OCI-LY1 (cell line): ENCODE measurements at regions not wholly inside any gene's neighbourhood (a gene's known extent, or its start where the extent isn't known, plus 50 kb on each side); places are given as distances from the start of the nearest gene placed in this dataset.
"Not testable (repeated sequence)": the region's sequence is repeated elsewhere in the genome, so short reads cannot be mapped to it uniquely, and the experiment has no call there.

ENCODE experiments used
- H2AFZ ChIP-seq: fragments of 200-600 bp; sonication (generic), shearing (Covaris generic); 2 replicates; pipeline ENCODE4 v1.6.0; 2014; ENCODE audit warnings: antibody characterized with exemption, mild to moderate bottlenecking, low read length
- H3F3A ChIP-seq: fragments of 200-600 bp; sonication (generic), shearing (Covaris generic); 2 replicates; pipeline ENCODE4 v1.6.0; 2014; ENCODE audit warnings: mild to moderate bottlenecking, antibody characterized with exemption, low read length, moderate library complexity; ENCODE audit not compliant: insufficient read depth
- H3K27ac ChIP-seq: fragments of 200-600 bp; sonication (generic); 2 replicates; pipeline ENCODE4 v1.5.1; 2014; ENCODE audit warnings: low read length, mixed run types, mild to moderate bottlenecking, low read depth; ENCODE audit not compliant: poor library complexity, severe bottlenecking
- H3K27me3 ChIP-seq: fragments of 200-600 bp; sonication (generic); 2 replicates; pipeline ENCODE4 v1.6.0; 2014; ENCODE audit warnings: antibody characterized with exemption, mild to moderate bottlenecking, low read length, moderate library complexity; ENCODE audit not compliant: insufficient read depth
- H3K36me3 ChIP-seq: fragments of 200-600 bp; sonication (generic); 2 replicates; pipeline ENCODE4 v1.6.1; 2014; ENCODE audit warnings: mild to moderate bottlenecking, antibody characterized with exemption, low read length, moderate library complexity, mixed read lengths; ENCODE audit not compliant: insufficient read depth
- H3K4me1 ChIP-seq: fragments of 200-600 bp; sonication (generic); 2 replicates; pipeline ENCODE4 v1.5.1; 2014; ENCODE audit warnings: mild to moderate bottlenecking, low read length, moderate library complexity; ENCODE audit not compliant: insufficient read depth, severe bottlenecking
- H3K4me2 ChIP-seq: fragments of 200-600 bp; sonication (generic), shearing (Covaris generic); 2 replicates; pipeline ENCODE4 v1.6.1; 2014; ENCODE audit warnings: low read length
- H3K4me3 ChIP-seq: fragments of 200-600 bp; sonication (generic); 2 replicates; pipeline ENCODE4 v1.5.1; 2014; ENCODE audit warnings: low read length, low read depth, mild to moderate bottlenecking, mixed read lengths; ENCODE audit not compliant: poor library complexity, severe bottlenecking
- H3K79me2 ChIP-seq: fragments of 200-600 bp; shearing (Covaris generic); 2 replicates; pipeline ENCODE4 v1.6.1; 2016; ENCODE audit warnings: mixed run types, low read length, mixed read lengths; ENCODE audit not compliant: insufficient read depth
- H3K9ac ChIP-seq: fragments of 200-600 bp; sonication (generic), shearing (Covaris generic); 2 replicates; pipeline ENCODE4 v1.6.1; 2014; ENCODE audit warnings: mild to moderate bottlenecking, low read length, mixed read lengths
- H3K9me2 ChIP-seq: fragments of 200-600 bp; sonication (generic), shearing (Covaris generic); 2 replicates; pipeline ENCODE4 v1.6.1; 2014; ENCODE audit warnings: low read depth, mild to moderate bottlenecking, low read length, mixed read lengths
- H3K9me3 ChIP-seq: fragments of 200-600 bp; shearing (Covaris generic); 2 replicates; pipeline ENCODE4 v1.6.1; 2014; ENCODE audit warnings: low read length, mixed read lengths
- H4K20me1 ChIP-seq: fragments of 200-600 bp; sonication (generic), shearing (Covaris generic); 2 replicates; pipeline ENCODE4 v1.6.0; 2016; ENCODE audit warnings: mild to moderate bottlenecking, low read length; ENCODE audit not compliant: insufficient read depth
- EZH2 ChIP-seq: fragments of 200-600 bp; sonication (generic), shearing (Covaris generic); IDR thresholded peaks from 2 replicates; pipeline ENCODE4 v1.8.0; 2017; ENCODE audit warnings: borderline replicate concordance, mixed run types, mild to moderate bottlenecking, antibody characterized with exemption, low read length, moderate library complexity, mixed read lengths
- TF ChIP-seq, protein P1 (sequence below): fragments of 200-600 bp; sonication (generic), shearing (Covaris generic); IDR thresholded peaks from 2 replicates; pipeline ENCODE4 v1.5.1; 2017; ENCODE audit warnings: mild to moderate bottlenecking, antibody characterized with exemption, low read length, moderate library complexity, mixed read lengths

DNA sequence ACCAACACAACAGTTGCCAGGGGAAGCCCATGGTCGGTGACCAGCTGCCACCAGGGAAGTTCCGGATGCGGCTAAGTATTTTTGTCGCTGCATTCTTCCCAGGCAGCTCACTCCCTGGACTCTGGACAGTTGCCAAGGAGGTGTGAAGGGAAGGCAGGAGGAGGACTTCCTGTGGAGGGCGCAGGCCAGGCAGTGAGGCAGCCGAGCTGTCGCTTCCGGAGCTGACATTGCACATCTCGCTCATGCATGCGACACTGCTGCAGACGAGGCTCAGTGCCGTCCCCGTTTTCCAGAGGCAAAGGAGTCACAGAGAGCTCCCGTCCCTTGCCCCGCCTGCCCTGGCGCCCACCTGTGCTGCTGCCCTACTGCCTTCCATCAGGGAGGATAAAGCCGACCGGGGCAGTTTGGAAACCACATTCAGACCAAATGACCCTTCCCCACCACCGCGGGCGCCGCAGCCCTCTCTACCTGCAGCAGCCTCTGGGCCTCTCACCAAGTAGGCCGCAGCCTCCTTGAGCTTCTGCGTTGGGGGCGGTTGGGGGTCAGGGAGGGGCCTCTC lies 81.4 kb downstream of the NENF start:
- no peak for TF ChIP-seq EZH2
- Histone ChIP-seq H3K27ac (no peak overlapping the region), H3K79me2 (no peaks in the 10 kb centered on the region), H3K9me3 (no peaks in the 10 kb centered on the region), H3K27me3 (no peaks in the 10 kb centered on the region), H4K20me1 (no peaks in the 10 kb centered on the region), H3F3A (no peaks in the 10 kb centered on the region), H3K9ac (no peak overlapping the region), H2AFZ (no peak overlapping the region), H3K4me2 (no peak overlapping the region), H3K36me3 (no peaks in the 10 kb centered on the region), H3K4me1 (no peaks in the 10 kb centered on the region), H3K9me2 (no peaks in the 10 kb centered on the region), H3K4me3 (no peak overlapping the region)

DNA sequence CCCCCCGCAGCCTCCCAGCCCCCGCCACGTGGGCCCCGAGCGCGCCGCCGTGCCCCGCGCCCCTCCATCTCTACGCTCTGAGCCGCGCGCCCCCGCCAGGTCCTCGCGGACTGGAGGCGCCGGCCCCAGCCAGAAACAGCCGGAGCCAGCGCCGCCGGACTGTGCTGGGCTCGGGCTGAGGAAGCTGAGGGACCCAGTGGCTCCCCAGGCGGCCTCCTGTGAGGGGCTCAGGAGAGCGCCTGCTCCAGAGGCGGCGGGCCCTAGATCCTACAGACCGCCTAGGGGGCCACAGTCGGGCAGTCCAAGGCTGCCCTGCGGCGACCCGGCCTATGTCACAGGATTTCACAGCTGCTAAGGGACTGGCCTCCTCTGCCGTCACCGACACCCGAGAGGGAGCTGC lies 82.1 kb downstream of the NENF start:
- no peaks in the 10 kb centered on the region for H3K9me2 ChIP-seq
- no peak overlapping the region for H3K9ac ChIP-seq
- H3F3A ChIP-seq, result no peaks in the 10 kb centered on the region
- no peak overlapping the region for H3K4me2 ChIP-seq
- no peaks in the 10 kb centered on the region for H3K79me2 ChIP-seq
- no peaks in the 10 kb centered on the region for H3K27me3 ChIP-seq
- no peaks in the 10 kb centered on the region for H3K4me1 ChIP-seq
- no peak overlapping the region for H3K27ac ChIP-seq
- no peak overlapping the region for H2AFZ ChIP-seq
- H3K4me3 ChIP-seq, result no peak overlapping the region
- H3K9me3 ChIP-seq, result no peaks in the 10 kb centered on the region
- H3K36me3 ChIP-seq, result no peaks in the 10 kb centered on the region
- H4K20me1 ChIP-seq, result no peaks in the 10 kb centered on the region
- TF ChIP-seq, protein P1, sequence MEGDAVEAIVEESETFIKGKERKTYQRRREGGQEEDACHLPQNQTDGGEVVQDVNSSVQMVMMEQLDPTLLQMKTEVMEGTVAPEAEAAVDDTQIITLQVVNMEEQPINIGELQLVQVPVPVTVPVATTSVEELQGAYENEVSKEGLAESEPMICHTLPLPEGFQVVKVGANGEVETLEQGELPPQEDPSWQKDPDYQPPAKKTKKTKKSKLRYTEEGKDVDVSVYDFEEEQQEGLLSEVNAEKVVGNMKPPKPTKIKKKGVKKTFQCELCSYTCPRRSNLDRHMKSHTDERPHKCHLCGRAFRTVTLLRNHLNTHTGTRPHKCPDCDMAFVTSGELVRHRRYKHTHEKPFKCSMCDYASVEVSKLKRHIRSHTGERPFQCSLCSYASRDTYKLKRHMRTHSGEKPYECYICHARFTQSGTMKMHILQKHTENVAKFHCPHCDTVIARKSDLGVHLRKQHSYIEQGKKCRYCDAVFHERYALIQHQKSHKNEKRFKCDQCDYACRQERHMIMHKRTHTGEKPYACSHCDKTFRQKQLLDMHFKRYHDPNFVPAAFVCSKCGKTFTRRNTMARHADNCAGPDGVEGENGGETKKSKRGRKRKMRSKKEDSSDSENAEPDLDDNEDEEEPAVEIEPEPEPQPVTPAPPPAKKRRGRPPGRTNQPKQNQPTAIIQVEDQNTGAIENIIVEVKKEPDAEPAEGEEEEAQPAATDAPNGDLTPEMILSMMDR, result no peak
- no peak for TF ChIP-seq EZH2

GRCh38 chr1:212515329-212515760 lies 82.6 kb downstream of the NENF start:
- Histone ChIP-seq H3K9ac (no peak overlapping the region), H3K79me2 (no peaks in the 10 kb centered on the region), H4K20me1 (no peaks in the 10 kb centered on the region), H3K9me2 (no peaks in the 10 kb centered on the region), H2AFZ (no peak overlapping the region), H3K36me3 (no peaks in the 10 kb centered on the region), H3K4me2 (no peak overlapping the region), H3K4me1 (no peaks in the 10 kb centered on the region), H3K9me3 (no peaks in the 10 kb centered on the region), H3K27me3 (no peaks in the 10 kb centered on the region), H3K4me3 (no peak overlapping the region), H3F3A (no peaks in the 10 kb centered on the region), H3K27ac (no peak overlapping the region)
- TF ChIP-seq, protein P1, result no peak
- no peak for TF ChIP-seq EZH2

GRCh38 chr1:212516012-212516411 lies 83.3 kb downstream of the NENF start:
- not testable (repeated sequence) for H3K79me2 ChIP-seq, H3F3A ChIP-seq, H3K36me3 ChIP-seq, H3K27me3 ChIP-seq, H3K9ac ChIP-seq, H3K9me3 ChIP-seq, H3K9me2 ChIP-seq, H3K4me2 ChIP-seq, H3K4me1 ChIP-seq, H2AFZ ChIP-seq, H3K4me3 ChIP-seq, H4K20me1 ChIP-seq, H3K27ac ChIP-seq
